Putamen (tissue), 1 donor: ENCODE measurements at regions not wholly inside any gene's neighbourhood (a gene's known extent, or its start where the extent isn't known, plus 50 kb on each side); places are given as distances from the start of the nearest gene placed in this dataset.
"Not testable (repeated sequence)": the region's sequence is repeated elsewhere in the genome, so short reads cannot be mapped to it uniquely, and the experiment has no call there.

Experiments
- DNase-seq: peaks from one replicate; pipeline ENCODE4 v3.0.0-alpha.2; 2016; ENCODE audit warnings: low spot score

- DNase-seq, result no peak
Observed at GRCh38 chr20:50429412-50429811, 80.8 kb upstream of the PTPN1 start.

DNA sequence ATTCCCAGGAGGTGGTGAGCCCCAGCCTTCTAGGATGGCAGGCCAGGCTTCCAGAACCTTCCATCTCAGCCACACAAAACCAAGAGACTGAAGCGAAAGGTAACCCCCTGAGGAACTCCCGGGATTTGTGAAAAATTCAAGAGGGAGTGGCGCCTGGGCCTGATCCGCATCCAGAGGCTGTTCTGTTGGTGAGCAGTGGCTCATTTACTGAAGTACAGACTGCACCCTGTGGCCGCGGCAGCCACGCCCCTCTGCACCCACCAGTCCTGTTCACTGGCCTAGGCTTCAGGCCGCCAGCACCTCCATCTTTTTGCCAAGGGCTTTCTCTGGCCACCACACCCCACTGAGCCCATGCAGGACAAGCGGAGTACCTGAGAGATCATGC is 79.1 kb upstream of the PTPN1 start:
- no peak for DNase-seq

DNA sequence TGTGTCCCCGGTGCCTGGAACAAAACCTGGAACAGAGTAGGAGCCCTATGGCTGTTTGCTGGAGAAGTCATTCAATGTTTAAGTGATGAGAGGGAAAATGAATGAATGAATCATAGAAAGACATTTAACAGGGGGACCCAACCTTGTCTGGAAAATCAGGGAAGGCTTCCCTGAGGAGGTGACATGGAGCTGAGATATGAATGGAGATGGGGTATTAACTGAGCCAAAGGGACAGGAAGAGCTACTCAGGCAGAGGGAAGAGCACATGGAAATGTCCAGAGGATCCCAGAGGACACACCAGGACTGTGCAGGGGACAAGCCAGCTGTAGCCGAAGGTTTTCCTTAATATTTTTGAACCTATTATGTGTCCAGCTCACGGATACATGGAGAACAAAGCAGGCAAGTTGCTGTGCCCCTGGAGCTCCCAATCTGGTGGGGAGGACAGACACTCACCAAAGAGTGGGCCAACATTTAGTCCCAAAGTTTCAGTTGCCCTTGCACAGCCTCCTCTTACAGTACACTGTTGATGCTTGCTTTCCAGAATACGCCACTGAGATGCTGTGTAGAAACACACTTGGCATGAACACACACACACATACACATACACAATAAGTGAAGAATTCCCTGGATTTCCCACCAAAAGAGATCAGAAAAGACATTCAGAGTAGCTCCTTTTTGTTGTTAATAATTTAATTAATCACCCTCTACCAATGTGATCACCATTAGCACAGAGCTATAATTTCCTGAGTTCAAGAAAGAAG is 77.0 kb upstream of the PTPN1 start:
- DNase-seq, result no peak

DNA sequence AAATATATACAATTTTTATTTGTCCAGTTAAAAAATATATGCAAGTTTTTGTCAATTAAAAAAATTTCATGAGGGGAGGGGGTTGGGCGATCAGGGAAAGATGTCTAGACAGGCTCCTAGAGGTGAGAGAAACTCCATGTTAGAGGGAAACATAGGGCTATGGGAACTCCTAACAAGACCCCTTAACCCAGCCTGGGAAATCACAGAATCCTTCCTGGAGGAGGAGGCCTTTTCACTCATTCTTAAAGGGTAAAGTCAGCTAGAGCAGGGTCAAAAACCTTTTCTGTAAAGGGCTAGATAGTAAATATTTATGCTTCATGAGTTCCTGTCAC is 75.9 kb upstream of the PTPN1 start:
- DNase-seq, result no peak

DNA sequence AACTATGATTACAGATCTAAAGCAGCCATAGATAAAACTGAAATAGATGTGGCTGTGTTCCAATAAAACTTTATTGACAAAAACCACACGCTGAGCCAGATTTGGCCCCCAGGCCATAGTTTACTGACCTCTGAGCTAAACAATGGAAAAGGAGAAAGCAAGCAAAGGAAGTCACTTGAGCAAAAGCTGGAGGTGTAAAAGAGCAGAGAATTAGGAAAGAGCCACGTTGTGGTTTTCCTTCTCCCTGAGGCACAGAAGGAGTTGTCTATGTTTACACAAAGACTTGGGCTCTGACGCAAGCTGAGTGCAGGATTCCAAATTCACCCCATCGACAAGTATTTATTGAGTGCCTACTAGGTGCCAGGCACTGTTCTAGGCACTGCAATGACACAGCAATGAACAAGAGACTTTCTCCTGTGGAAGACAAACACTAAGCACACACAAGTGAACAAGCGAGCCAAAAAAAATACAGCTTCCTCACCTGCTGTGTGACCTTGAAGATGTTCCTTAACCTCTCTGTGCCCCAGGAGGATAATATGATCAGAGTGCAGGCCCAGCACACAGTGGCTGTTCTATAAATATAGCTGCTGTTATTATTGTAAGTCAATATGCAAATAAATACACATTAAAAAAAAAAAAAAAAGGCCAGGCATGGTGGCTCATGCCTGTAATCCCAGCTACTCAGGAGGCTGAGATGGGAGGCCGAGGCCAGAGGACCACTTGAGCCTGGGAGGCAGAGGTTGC is 75.4 kb upstream of the PTPN1 start:
- no peak for DNase-seq

GRCh38 chr20:50435397-50436051 is 74.7 kb upstream of the PTPN1 start:
- DNase-seq, result no peak

GRCh38 chr20:50436052-50436656 is 74.0 kb upstream of the PTPN1 start:
- DNase-seq, result no peak

GRCh38 chr20:50436696-50437095 is 73.5 kb upstream of the PTPN1 start:
- no peak for DNase-seq

- DNase-seq, result no peak
Observed at GRCh38 chr20:50438986-50439407, 71.2 kb upstream of the PTPN1 start.

DNA sequence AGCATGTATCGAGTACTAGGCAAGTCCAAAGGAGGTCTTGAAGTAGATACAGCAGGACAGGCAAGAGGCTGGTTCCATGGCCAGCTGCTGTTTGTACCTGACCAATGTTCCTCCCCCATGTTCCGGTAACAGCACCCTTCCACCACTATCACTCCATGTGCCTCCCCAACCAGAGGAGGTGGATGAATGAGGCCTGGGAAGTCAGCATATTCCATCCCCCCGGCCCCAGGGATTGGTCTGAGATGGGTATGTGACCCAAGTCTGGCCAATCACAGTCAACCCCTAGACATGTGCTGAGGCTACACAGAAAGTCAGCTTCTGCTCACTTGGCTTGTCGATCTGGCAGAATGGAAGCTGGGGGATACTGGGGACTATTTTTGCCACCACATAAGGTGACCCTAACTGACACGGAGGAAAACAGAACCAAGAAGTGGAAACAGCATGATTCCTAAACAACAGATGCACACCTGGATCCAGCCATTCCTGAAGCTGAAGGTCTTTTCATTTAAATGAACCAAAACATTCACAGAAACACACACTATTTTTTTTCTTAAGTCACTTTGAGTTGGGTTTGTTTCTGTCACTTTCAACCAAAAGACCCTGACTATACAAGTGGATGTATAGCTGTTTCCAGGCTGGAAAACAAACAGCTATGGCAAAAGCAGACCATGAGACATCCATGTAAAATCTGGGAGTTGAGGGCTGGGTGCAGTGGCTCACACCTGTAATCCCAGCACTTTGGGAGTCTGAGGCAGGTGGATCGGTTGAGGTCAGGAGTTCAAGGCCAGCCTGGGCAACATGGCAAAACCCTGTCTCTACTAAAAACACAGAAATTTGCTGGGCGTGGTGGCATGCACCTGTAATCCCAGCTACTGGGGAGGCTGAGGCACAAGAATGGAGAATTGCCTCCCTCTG is 70.4 kb upstream of the PTPN1 start:
- DNase-seq, result no peak

DNA sequence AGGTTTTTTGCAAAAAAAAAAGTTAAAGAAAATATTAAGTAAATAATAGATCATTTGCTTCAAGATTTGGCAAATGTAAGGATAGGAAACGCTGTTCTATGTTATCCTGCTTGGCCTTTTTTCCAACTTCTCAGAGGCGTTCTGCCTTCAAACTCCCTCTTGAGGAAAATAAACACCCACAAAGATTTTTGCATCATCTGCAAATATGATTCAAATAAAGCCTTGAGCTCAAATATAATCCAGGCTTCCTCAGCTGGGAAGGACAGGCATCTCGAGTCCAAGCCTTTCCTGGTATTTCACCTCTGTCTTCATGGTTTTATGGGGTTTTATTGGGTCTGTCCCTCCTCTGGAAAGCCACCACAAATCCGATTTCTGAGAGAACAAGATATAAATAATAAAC is 67.7 kb upstream of the PTPN1 start:
- no peak for DNase-seq

DNA sequence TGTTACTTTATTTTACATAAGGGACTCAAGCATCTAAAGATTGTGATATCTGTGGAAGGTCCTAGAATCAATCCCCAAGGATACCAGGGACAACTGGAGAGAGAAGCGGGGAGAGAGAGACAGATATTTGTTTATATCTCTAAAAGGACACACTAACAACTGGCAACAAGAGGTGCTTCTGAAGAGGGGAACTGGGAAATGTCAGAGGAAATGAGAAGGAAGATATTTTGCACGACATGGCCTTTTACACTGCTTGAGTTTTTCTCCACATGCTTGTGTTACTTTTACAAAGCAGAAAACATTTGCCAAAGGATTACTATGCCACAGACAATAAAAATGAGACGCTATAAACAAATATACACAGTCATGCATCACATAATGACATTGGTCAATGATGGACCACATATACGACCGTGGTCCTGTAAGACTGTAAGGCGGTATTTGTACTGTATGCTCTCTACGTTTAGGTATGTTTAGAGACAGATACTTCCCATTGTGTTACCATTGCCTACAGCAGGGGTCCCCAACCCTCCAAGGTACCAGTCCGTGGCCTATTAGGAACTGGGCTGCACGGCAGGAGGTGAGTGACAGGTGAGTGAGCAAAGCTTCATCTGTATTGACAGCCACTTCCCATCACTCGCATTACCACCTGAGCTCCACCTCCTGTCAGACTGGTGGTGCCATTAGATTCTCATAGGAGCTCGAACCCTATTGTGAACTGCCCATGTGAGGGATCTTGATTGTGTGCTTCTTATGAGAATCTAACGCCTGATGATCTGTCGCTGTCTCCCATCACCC is 64.6 kb upstream of the PTPN1 start:
- DNase-seq, result no peak

GRCh38 chr20:50446351-50447101 is 63.7 kb upstream of the PTPN1 start:
- DNase-seq, result no peak

DNA sequence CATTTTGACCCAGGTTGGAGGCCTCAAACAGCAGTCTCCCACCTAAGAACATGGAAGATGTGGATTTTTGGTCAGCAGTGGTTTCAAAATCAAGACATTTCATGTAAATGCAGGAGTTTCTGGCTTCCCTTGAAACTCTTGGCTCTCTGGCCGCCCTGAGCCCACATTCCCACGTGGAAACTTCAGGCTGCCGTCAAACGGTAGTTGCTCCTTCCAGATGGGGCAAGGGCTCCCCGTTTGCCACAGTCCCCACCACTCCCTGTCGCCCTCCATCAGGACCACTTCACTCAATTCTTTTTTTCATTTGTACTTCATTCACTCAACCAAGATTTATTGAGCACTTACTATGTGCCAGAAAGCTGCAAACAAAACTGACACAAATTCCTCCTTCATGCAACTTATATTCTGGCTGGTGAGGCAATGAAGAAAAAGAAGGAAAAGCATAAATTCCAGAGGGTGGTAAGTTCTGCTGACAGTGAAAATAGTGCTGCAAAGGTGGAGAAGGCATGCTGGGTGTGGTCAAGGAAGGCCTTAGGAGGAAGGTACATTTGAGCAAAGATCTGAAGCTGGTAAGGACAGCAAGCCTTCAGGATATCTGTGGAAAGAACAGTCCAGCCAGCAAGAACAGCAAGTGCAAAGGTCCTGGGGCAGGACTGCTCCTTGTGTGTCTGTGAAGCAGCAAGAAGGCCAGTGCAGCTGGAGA is 62.9 kb upstream of the PTPN1 start:
- no peak for DNase-seq

DNA sequence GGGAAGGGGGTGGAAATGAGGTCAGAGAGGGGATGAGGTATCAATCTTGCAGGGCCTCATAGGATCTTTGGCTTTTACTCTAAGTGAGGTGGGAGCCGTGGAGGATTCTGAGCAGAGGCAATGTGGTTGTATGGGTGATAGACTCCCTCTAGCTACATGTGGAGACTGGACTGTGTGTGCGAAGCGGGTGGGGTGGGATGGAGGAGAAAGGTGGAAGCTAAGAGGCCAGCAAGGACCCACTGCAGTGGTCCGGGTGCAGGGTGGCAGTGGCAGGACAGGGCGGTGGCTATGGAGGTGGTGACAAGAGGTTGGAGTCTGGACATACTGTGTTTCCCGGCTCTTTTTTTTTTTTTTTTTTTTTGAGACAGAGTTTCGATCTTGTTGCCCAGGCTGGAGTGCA is 62.4 kb upstream of the PTPN1 start:
- no peak for DNase-seq

DNA sequence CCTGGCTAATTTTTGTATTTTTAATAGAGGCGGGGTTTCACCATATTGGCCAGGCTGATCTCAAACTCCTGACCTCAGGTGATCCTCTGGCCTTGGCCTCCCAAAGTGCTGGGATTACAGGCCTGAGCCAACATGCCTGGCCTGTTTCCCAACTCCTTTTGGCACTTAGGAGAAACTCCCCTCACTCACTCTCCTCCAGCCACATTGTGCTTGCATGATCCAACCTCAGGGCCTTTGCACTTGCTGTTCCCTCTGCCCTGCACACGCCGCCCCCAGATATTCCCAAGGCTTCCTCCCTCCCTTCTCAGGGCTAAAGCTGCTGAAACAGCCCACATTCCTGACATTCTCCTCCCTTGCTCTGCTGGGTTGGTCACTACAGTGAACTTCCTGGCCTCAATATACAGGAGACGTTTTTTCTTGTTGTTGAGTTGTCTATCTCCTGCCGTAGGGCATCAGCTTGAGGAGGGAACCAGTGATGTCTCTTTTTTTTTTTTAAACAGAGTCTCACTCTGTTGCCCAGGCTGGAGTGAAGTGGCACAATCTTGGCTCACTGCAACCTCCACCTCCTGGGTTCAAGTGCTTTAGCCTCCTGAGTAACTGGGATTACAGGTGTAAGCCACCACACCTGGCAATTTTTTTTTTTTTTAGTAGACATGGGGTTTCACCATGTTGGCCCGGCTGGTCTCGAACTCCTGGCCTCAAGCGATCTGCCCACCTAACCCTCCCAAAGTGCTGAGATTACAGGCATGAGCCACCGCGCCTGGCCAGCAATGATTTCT is 61.4 kb upstream of the PTPN1 start:
- DNase-seq, result not testable (repeated sequence)

- no peak for DNase-seq
Observed at GRCh38 chr20:50449738-50450492, 60.3 kb upstream of the PTPN1 start.

DNA sequence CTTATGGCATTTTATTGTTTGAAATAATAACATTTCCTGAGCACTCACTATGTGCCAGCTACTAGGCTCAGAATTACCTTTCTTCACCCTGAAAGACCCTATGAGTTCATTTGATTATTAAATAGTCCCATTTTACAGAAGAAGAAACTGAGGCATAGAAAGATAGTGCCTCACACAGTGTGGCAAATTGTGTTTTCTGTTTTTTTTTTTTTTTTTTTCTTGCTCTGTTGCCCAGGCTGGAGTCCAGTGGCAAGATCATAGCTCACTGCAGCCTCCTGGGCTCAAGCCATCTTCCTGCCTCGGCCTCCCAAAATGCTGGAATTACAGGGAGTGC is 59.7 kb upstream of the PTPN1 start:
- DNase-seq, result no peak
